Tibial nerve (tissue), 4 donors: ENCODE measurements at regions not wholly inside any gene's neighbourhood (a gene's known extent, or its start where the extent isn't known, plus 50 kb on each side); places are given as distances from the start of the nearest gene placed in this dataset.

Experiments used
- EP300 ChIP-seq, 2 donors: sonication (generic); formaldehyde crosslinking; IDR thresholded peaks; one replicate each; pipeline ENCODE4 v1.6.1; 2017; ENCODE audit warnings: antibody characterized with exemption in 2 of 2, mild to moderate bottlenecking in 1 of 2
- TF ChIP-seq, protein P1 (sequence below), 5 experiments: fragments of 200-600 bp in 3 of 5; fragments of 450-650 bp in 2 of 5; sonication (generic) in 3 of 5; IDR thresholded peaks; one replicate each; pipeline ENCODE4 v1.5.1; 2016 to 2019; ENCODE audit warnings: antibody characterized with exemption in 5 of 5, mild to moderate bottlenecking in 3 of 5, moderate library complexity in 2 of 5

DNA sequence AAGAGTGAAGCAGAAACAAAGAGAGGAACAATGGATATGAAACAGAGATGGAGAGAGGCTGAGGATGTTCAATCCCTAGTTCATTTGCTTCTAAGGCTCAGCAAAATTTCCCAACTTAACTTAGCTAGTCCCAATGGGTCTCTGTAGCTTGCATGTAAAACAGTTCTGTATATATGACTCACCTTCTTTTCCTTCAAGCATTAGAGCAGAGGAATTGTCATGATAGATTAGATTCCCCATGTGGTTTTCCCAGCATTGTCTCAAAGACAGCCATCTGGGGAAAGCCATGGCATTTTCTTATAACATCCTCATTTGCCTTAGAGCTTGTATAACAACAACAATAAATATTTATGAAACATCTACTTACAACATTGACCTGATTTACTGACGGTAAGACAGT, 93.9 kb upstream of the GATB start:
- TF ChIP-seq, protein P1, sequence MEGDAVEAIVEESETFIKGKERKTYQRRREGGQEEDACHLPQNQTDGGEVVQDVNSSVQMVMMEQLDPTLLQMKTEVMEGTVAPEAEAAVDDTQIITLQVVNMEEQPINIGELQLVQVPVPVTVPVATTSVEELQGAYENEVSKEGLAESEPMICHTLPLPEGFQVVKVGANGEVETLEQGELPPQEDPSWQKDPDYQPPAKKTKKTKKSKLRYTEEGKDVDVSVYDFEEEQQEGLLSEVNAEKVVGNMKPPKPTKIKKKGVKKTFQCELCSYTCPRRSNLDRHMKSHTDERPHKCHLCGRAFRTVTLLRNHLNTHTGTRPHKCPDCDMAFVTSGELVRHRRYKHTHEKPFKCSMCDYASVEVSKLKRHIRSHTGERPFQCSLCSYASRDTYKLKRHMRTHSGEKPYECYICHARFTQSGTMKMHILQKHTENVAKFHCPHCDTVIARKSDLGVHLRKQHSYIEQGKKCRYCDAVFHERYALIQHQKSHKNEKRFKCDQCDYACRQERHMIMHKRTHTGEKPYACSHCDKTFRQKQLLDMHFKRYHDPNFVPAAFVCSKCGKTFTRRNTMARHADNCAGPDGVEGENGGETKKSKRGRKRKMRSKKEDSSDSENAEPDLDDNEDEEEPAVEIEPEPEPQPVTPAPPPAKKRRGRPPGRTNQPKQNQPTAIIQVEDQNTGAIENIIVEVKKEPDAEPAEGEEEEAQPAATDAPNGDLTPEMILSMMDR (IDR thresholded peaks at IDR 0.05), result no peak
- no peak for TF ChIP-seq EP300 (IDR thresholded peaks at IDR 0.05)
